Activated CD8-positive, alpha-beta memory T cell treated with anti-CD3 and anti-CD28 coated beads, Interleukin-2, amount 50 U/mL, for 1 hour (primary cell): ENCODE measurements at regions not wholly inside any gene's neighbourhood (a gene's known extent, or its start where the extent isn't known, plus 50 kb on each side); places are given as distances from the start of the nearest gene placed in this dataset.
"Not testable (repeated sequence)": the region's sequence is repeated elsewhere in the genome, so short reads cannot be mapped to it uniquely, and the experiment has no call there.

Source experiments
- DNase-seq: peaks from one replicate; pipeline ENCODE4 v3.0.0-alpha.2; 2020; ENCODE audit errors: extremely low read depth

DNA sequence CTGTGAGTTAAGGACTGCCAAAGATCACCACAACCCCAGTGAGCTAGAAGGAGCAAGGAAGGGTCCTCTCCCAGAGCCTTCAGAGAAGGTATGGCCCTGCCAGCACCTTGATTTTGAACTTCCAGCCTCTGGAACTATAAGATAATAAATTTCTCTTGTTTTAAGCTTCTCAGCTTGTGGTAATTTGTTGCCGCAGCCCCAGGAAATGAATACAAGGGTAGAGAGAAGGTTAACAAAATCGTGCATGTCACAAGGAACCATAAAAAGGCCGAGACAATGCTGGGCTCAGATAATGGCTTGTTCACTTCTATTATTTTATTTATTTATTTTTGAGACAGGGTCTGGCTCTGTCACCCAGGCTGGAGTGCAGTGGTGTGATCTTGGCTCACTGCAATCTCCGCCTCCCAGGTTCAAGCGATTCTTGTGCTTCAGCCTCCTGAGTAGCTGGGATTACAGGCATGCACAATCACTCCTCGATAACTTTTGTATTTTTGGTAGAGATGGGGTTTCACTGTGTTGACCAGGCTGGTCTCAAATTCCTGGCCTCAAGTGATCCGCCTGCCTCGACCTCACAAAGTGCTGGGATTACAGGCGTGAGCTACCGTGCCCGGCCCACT is 71.5 kb downstream of the WSB1 start:
- DNase-seq: not testable (repeated sequence)

DNA sequence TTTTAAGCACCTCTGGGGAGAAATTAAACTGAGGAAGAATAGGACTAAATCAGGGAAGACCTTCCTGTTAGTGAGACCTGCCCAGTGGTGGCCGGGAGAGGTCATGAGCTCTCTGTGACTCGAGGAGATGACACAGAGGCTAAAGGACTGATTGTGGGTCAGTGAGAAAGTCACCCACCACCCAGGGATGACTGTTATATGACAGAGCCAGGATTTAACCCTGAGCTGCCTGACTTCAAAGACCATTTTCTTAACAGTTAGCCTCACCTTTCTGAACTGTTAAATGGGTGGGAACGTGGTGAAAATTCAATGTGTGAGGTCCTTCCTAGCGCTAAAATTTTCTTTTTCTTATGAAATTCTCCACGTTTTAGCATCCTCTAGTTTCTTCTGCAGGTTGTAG is 72.5 kb downstream of the WSB1 start:
- no peak for DNase-seq

DNA sequence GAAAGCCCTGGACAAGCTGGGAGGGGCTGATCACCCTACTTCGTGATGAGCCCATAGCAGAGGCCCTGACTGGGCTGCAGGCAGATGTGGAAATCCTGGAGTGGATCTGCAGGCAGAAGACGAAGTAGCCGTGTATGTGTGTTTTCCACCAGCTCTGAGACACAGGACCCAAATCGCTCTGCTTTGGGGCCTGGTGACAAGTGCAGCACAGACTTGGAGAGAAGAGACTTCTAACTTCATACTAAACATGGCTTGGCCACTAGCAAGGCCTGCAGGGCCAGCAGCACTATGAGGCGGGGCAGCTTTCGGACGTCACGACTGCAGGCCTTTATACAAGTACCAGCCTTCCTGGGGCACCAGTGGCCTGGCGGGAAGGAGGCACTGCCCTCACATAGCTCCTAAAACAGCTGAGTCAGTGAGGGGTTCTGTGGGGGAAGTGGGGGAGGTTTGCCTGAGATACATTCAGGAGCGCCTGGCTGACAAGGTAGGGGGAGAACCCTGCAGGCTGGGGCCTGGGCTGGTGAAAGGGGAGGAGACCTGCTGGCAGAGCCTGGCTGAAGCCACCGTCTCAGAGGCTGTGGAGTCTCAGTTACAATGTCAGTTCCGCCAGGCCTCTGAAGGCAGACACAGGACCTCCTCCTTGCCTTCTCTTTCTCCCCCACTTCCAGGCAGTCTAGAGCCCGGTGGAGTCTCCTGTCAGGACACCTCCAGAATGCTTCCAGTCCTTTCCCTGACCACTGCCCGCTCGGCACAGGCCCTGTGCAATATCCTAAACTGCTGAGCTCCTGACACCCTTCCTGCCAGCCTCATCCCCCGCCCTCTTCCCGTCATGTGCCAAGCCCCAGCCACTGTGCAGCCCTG is 73.4 kb downstream of the WSB1 start:
- DNase-seq: no peak

DNA sequence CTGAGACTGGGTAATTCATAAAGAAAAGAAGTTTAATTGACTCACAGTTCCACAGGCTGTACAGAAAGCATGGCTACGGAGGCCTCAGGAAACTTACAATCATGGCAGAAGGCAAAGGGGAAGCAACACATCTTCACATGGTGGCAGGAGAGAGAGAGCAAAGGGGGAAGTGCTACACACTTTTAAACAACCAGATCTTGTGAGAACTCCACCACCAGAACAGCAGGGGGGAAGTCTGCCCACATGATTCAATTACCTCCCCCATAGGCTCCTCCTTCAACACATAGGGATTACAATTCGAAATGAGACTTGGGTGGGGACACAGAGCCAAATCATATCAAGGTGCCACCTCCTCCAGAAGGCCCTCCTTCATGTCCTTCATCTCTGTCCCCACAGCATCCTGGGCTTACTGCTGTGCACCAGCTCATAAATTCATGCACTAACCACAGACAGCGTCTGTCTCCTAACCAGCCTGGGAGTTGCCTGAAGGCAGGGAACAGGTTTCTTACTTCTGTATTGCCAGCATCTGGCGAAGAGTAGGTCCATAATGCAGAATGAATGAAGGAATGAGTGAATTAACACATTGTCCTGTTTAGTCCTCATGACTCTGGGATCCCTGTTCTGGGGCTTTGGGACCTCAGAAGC is 74.4 kb downstream of the WSB1 start:
- DNase-seq: no peak

DNA sequence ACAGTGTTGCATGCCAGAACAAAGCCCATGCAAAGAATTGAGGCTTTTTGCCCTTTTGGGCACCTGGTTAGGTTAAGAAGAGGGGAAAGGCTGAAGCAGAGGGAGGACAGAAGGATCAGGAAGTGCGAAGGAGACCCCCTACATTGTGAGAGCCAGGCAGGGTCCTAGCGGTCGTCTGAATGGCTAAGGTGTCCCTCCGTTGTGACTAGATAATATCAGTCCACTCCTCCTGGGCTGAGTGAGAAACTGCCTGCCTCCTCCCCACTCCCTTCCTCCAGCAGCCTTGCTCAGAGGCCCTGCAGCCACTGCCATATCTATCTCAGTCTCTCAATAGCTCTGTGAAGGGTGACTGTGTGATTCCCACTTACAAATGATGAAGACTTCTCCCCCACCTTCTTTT is 75.1 kb downstream of the WSB1 start:
- no peak for DNase-seq

DNA sequence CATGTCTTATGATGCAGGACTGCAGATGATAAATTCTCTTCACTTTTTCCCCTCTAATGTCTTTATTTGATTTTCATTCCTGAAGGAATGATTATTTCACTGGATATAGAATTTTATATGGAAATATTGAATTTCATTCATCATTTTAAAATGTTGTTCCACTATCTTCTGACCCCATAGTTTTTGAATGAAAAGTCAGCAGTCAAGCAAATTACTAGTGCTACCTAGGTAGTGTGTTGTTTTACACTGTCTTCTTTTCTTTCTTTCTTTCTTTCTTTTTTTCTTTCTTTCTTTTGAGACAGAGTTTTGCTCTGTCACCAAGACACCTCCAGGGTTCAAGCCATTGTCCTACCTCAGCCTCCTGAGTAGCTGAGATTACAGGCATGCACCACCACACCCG is 76.9 kb downstream of the WSB1 start:
- no peak for DNase-seq

DNA sequence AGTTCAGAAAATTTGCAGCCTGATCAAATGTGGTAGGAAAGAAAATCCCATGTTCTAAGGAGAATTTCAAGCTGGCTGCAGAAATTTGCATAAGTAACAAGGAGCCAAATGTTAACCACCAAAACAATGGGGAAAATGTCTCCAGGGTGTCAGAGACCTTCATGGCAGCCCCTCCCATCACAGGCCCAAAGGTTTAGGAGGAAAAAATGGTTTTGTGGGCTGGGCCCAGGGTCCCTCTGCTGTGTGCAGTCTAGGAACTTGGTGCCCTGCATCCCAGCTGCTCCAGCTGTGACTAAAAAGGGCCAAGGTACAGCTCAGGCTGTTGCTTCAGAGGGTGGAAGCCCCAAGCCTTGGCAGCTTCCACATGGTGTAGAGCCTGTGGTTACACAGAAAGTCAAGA is 79.8 kb downstream of the WSB1 start:
- DNase-seq: not testable (repeated sequence)

DNA sequence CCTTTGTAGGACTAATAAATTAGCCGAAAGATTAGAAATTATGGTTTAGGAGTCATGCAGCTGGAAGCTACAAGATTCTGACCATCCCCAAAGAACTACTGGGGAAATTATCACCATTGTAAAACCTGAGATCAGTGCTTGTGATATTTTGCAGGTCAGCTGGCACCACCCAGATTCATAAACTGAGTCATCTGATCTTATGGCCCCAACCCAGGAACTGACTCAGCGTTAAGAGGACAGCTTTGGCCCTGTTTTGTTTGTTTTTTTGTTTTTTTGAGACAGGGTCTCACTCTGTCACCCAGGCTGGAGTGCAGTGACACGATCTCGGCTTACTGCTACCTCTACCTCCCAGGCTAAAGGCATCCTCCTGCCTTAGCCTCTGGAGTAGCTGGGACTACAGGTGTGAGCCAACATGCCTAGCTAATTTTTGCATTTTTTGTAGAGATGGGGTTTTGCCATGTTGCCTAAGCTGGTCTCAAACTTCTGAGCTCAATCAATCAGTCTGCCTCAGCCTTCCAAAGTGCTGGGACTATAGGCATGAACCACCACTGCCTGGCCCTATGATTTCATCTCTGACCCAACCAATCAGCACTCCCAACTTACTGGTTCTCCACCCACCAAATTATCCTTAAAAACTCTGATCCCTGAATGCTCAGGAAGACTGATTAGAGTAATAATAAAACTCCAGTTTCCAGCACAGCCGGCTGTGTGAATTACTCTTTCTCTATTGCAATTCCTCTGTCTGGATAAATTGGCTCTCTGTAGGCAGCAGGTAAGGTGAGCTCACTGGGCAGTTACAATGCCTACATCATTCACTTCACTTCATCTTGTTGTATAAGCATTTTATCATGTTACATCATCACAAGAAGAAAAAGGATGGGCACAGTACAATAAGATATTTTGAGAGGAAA is 79.4 kb upstream of the KSR1 start:
- DNase-seq: no peak

DNA sequence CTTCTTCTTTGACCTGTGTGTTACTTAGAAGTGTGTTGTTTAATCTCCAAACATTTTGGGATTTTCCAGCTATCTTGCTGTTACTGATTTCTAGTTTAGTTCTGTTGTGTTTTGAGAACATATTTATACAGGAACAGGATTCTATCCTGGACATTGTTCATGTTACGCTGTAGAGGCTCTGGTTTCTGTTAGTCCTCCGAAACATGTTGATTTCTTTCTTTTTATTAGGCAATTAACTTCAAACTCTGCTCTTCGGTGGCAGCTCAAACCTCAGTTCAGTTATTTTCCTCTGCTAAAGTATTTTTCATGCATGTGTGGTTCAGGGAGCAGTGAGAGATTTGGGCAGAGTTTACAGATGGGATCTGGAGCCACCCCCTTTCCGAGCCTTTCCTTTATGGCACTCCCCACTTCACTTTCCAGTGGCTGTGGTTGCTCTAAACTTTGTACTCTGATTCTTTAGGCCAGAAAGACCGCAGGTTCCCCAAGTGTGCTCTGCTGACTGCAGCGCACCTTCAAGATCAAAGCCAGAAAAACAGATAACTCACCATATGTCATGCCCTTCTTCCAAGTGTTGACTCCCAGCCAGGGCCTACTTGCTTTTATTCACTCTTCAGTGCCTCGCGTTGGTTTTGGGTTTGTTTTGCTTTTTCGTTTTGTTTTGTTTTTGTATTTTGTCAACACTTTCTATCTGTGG is 77.6 kb upstream of the KSR1 start:
- no peak for DNase-seq

DNA sequence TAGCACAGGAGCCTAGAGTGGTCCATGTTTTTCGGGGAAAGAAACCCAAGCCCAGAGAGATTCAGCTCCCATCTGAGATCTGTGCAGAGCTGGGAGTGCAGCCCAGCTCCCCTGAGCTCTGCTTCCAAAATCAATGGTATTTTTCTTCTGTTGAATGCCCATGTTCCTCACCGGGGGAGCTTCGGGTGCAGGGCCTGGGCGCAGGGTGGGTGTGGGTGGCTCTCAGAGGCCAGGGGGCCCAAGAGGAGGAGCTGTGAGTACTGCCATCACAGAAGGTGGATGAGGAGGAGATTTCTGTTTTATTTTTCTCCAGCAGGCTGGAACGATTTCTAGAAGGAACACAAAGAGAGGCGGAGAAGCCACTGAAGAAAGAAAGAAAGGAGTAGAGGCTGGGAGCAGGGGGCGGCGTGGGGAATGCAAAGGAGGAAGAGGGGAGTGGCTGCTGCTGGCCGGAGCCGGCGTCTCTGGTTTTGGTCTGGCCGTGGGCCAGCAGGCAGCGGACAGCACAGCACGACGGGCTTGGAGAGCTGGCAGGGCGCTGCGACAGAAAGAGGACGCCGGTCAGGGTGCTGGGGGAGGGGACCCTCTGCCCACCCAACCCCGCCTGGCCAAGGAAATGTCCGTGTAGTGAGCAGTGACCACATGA is 76.2 kb upstream of the KSR1 start:
- DNase-seq: no peak

DNA sequence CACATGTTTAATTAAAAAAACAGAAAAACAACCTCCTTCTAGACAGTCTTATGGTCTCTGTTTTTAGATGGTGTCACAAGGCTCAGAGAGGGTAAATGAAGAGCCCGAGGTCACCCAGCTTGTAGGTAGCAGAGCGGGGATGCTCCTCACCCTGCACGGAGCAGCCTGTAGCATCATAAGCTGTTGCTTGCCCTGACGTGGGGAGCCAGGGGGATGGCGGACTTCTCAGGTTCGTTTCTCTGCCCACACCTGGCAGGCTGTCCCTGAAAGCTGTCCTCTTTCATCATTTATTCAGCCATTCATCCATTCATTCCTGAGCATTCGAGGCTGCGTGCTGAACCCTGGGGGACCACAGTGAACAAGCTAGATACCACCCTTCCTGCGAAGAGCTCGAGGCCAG is 75.7 kb upstream of the KSR1 start:
- DNase-seq: no peak

DNA sequence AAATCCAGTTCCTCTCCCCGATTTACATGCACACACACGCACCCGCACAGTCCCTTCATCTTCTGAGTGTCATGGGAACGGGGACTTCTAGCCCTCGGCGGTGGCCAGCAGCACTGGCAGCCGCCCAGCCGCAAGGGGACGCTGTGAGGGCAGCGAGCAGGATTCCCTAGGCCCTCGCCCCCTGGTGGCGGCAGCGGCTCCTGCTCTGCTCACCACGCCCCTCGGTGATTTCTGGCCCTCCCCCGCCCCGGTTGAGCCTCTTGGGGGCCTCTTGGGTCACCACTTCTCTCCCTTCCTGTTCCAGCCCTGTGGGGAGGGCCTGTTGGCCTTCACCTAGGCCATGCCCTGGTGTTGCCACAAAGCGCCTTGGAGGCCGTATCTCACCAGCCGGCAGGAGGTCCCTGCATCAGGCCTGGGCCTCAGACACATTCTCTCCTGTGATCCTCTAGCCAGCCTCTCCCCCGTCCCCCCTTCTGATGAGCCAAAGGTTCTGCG is 75.2 kb upstream of the KSR1 start:
- DNase-seq: peak; percentile 28

DNA sequence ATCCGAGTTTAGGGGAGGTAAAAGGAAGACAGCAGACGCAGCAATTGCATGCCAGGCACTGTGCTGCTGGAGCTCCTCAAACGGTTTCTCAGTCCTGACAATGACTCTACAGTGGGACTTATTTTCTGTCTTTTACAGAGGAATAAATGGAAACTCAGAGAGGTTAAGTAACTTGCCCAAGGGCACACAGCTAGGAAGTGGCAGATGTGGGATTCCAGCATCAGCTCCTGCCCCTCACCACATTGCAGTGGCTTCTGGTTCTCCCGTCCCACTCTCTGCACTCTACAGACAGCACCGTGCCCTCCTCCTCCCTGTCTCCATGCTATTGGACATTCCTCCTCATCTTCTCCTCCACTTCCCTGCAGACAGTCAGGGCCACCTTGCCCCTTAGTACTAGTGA is 74.2 kb upstream of the KSR1 start:
- DNase-seq: no peak

DNA sequence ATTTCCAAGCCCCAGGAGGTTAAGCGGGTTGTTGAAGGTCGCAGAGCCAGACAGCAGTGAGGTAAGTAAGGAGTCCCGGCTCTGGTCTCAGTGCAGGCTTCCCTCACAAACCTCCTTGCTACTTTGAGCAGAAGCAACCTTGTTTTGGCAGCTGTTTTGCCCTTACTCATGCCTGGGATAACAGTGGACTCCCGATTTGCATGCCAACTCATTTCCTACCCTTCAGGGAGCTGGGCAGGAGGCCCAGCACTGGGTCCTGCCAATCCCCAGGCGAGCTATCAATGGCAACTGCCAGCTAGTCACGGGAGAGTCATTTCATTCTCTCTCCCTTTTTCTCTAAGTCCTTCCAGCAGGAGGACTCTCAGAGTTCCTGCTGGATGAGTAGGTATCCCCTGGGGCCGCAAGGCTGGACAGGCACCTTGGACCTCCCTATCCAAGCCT is 72.0 kb upstream of the KSR1 start:
- DNase-seq: no peak

DNA sequence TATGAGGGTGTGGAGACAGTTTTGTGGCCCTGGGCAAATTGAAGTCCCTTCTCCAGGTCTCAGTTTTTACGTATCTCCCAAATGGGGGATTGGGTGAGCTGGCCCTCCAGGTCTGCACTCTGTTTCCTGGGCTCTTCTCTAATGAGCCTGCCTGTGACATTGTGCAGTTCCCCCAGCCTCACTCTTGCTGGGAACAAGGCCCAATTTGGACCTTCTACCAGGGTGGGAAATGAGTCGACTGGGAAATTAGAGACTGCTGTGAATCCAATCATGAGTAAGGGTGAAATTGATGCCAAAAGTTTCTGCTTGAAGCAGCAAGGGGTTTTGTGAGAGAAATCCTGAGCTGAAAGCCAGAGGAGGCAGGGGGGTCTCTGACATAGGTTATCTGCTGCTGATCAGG is 71.5 kb upstream of the KSR1 start:
- DNase-seq: no peak

DNA sequence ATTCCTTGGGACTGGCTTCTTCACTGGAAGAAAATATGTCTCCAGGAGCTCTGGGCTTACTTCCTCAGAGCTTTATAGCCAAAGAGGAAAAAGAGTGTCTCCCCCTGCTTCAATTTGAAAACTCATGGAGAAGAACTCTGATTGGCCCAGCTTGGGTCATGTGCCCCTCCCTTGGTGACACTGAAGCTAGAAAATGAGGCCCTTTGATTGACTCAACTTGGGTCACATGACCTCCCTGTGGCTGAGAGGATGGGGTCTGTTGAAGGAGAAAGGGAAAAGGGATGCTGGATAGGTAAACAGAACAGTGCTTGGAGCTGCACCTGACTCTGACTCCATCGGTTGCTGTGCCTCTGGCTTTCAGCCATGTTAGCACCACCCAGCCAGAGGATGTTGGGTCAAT is 70.6 kb upstream of the KSR1 start:
- no peak for DNase-seq

DNA sequence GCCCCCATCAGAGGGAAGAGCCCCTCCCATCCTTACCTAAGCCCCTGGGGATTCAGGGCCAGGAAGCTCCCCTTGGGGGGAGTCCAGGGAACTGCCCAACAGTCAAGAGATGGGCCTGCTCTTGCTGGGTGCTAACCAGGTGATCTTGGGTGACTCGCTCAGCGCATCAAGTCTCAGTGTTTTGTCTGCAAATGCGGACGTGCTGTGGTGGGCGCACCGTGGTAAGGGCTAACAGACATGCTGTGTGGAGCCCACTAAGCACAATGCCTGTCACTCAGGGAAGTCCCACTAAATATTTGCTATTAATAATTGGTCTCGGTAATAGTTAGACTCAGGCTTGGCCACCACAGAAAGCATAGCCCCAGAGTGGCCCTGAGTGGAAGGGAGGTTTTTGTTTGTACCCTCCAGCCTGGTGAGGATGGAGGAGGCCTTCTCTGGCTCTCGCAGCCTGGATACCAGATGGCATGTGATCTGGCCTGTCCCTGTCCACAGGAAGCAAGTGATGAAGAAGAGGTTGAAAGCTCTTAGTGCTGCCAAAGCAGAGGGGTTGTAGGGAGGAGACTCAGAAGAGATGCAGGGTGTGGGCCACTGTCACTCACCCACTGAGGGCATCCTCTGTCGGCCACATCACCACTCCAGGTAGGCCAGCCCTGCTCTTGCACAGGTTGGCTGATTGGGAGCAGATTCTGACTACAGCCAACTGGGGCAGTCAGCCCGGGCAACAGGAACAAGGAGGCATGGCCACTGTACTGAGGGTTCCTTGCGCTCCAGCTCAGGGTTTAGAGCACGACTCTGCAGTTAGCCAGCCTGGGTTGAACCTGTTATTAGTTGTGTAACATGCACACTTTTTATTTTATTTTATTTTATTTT is 69.8 kb upstream of the KSR1 start:
- no peak for DNase-seq

DNA sequence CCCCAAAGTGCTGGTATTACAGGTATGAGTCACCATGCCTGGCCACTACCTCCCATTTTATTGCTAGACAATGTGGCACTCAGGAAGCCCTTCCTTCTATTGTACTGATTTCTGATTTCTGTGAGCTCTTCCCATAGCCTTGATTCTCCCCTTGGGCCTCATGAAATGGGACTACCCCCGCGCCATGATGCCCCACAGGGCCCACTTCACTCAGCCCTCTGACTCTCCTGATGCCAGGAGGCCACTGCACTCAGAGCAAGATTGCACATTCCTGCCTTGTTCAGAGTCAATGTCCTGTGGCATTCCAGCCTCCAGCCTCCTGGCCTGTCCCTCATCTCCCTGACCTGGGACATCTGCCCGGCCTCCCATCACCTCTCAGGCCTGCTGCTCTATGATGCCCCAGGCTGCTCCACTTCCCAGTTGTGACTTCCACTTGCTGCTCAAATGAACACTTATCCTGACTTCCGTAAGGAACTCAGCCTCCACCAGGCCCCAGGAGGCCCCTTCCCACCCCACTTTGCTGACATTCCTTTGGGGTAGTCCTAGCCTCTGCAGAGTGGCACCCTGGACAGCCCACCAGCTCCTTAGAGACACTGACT is 66.6 kb upstream of the KSR1 start:
- DNase-seq: no peak

DNA sequence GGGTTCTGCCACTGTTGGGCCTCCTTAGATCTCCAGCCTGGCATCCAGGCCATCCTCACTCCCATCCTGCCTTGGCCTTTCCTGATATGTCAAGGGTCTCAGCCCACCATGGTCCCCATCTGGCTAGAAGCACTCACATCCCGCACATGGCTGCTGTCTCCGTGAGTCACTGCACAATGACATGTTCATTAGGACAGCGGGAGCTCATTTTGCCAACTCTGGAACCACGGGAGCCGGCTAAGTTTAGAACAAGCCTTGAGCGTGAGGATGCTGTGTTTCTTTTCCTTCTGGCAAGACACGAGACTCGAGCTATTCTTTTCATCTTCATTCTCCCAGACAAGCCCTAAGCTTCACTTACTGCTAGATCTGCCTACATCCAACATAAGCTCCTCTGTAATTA is 65.7 kb upstream of the KSR1 start:
- no peak for DNase-seq
